ENCODE measurements at regions not wholly inside any gene's neighbourhood (a gene's known extent, or its start where the extent isn't known, plus 50 kb on each side); places are given as distances from the start of the nearest gene placed in this dataset.

GRCh38 chr3:72483554-72484104 lies 364.6 kb downstream of the SHQ1 start:
- TF ChIP-seq, protein P1, sequence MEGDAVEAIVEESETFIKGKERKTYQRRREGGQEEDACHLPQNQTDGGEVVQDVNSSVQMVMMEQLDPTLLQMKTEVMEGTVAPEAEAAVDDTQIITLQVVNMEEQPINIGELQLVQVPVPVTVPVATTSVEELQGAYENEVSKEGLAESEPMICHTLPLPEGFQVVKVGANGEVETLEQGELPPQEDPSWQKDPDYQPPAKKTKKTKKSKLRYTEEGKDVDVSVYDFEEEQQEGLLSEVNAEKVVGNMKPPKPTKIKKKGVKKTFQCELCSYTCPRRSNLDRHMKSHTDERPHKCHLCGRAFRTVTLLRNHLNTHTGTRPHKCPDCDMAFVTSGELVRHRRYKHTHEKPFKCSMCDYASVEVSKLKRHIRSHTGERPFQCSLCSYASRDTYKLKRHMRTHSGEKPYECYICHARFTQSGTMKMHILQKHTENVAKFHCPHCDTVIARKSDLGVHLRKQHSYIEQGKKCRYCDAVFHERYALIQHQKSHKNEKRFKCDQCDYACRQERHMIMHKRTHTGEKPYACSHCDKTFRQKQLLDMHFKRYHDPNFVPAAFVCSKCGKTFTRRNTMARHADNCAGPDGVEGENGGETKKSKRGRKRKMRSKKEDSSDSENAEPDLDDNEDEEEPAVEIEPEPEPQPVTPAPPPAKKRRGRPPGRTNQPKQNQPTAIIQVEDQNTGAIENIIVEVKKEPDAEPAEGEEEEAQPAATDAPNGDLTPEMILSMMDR (IDR thresholded peaks at IDR 0.05; ENCODE audit: low read depth, low read length), result no peak
- TF ChIP-seq, protein P2, sequence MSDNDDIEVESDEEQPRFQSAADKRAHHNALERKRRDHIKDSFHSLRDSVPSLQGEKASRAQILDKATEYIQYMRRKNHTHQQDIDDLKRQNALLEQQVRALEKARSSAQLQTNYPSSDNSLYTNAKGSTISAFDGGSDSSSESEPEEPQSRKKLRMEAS (IDR thresholded peaks at IDR 0.05; ENCODE audit: low read depth, low read length), result no peak
